Muscle of leg (tissue), 3 donors: ENCODE measurements at regions not wholly inside any gene's neighbourhood (a gene's known extent, or its start where the extent isn't known, plus 50 kb on each side); places are given as distances from the start of the nearest gene placed in this dataset.

ENCODE experiments used
- DNase-seq: peaks from one replicate; pipeline ENCODE4 v3.0.0; 2013
- H3K27ac ChIP-seq: one replicate; pipeline ENCODE4 v1.5.1; 2013; ENCODE audit warnings: mild to moderate bottlenecking, low read length, control low read depth
- H3K27me3 ChIP-seq: one replicate; pipeline ENCODE4 v1.6.1; 2013; ENCODE audit warnings: low read length; ENCODE audit not compliant: control insufficient read depth, insufficient read depth
- H3K36me3 ChIP-seq: one replicate; pipeline ENCODE4 v1.6.1; 2013; ENCODE audit warnings: low read length; ENCODE audit not compliant: control insufficient read depth, insufficient read depth
- H3K4me1 ChIP-seq: one replicate; pipeline ENCODE4 v1.6.1; 2013; ENCODE audit warnings: low read length; ENCODE audit not compliant: control insufficient read depth, insufficient read depth
- H3K4me3 ChIP-seq: one replicate; pipeline ENCODE4 v1.5.1; 2013; ENCODE audit warnings: low read length, control low read depth
- H3K9me3 ChIP-seq: replicated peaks from 2 replicates; pipeline ENCODE4 v1.6.1; 2013; ENCODE audit warnings: low read depth, low read length; ENCODE audit not compliant: control insufficient read depth
- WGBS: methylation state at CpG from one replicate; pipeline ENCODE4 v1.1.5; 2013; ENCODE audit warnings: missing lambda C conversion rate; ENCODE audit not compliant: insufficient coverage; 5-methylcytosine and 5-hydroxymethylcytosine counted together

DNA sequence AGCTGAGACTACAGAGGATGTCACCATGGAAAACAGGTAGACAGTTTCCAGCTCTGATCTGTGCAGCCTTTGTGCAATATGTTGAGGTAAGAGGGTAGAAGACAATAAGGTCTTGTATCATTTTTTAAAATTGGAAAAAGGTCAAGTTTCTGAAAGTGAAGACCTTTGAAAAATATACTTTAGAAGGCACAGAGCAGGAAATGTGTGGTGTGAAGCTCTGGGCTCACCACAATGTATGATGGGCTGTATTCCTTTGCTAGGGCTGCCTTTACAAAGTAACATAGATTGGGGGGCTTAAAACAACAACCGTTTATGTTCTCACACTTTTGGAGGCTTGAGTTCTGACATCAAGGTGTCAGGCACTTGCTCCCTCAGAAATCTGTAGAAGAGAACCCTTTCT lies 514.3 kb upstream of the JARID2 start:
- H3K27me3 ChIP-seq, result no peaks in the 10 kb centered on the region
- H3K9me3 ChIP-seq, result no peaks in the 10 kb centered on the region
- no peak overlapping the region for H3K4me3 ChIP-seq
- H3K4me1 ChIP-seq, result peaks cover 2% of the 10 kb centered on the region
- no CpG with 5 or more reads among the region's 1 CpG for WGBS
- H3K27ac ChIP-seq, result no peak overlapping the region
- H3K36me3 ChIP-seq, result no peaks in the 10 kb centered on the region
- no peak for DNase-seq

GRCh38 chr6:14732226-14732843 lies 513.5 kb upstream of the JARID2 start:
- Histone ChIP-seq H3K27ac (no peak overlapping the region), H3K9me3 (no peaks in the 10 kb centered on the region), H3K4me3 (no peak overlapping the region), H3K27me3 (no peaks in the 10 kb centered on the region), H3K4me1 (peaks cover 2% of the 10 kb centered on the region), H3K36me3 (no peaks in the 10 kb centered on the region)
- DNase-seq, result no peak
- 81% methylated on average over 2 of the region's 4 CpGs for WGBS

DNA sequence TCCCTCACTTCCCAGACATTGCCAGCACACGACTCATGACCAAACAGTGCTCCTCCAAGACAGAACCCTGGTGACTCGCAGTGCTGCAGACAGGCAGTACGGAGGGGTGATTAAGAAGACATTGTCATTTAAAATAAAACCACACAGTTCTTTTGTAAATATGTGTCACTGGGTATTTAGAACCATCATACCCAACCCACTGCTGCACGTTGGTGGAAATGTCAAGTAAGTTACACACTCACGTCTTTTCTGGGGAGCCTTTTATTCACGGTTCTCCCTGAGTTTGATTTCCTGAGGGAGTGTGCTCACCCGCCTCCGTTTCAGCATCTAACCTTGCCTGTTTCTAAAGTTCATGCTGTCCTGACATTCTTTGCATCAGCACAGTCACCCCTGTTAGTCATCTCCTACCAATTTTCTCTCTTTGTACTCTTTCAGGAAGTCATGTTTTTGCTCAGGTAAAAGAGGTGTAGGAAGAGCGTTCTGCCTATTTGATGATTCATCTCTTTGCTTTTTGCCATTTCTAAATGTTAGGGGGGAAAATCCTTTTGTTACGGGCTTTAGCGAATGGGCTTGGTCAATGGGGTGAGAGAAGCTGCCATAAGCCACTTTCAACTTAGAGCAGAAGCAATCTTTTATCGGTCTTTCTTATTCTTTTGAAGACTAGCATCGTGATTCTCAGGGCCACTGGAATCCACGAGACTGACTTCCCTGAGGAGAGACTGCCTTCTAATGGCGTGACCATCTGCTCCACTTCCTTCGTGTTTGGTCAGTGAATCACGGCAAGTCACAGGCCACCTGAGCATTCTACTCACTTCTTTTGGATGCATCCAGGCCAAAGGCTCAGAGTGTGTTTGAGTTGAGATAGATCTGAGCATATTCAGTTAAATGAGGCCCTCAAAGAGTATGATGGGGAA lies 512.8 kb upstream of the JARID2 start:
- Histone ChIP-seq H3K9me3 (no peaks in the 10 kb centered on the region), H3K4me3 (no peak overlapping the region), H3K4me1 (peaks cover 2% of the 10 kb centered on the region), H3K27me3 (no peaks in the 10 kb centered on the region), H3K27ac (no peak overlapping the region), H3K36me3 (no peaks in the 10 kb centered on the region)
- WGBS, result 81% methylated on average over 7 of the region's 17 CpGs
- DNase-seq, result no peak

GRCh38 chr6:14734052-14734415 lies 511.8 kb upstream of the JARID2 start:
- Histone ChIP-seq H3K9me3 (no peaks in the 10 kb centered on the region), H3K36me3 (no peaks in the 10 kb centered on the region), H3K4me1 (peaks cover 2% of the 10 kb centered on the region), H3K27ac (no peak overlapping the region), H3K27me3 (no peaks in the 10 kb centered on the region), H3K4me3 (no peak overlapping the region)
- no peak for DNase-seq
- 71% methylated on average over 1 of the region's 2 CpGs for WGBS

- Histone ChIP-seq H3K4me1 (no peaks in the 10 kb centered on the region), H3K27ac (no peak overlapping the region)
- peak; percentile 72 for DNase-seq
Observed at GRCh38 chr6:14734416-14735340, 511.2 kb upstream of the JARID2 start.

DNA sequence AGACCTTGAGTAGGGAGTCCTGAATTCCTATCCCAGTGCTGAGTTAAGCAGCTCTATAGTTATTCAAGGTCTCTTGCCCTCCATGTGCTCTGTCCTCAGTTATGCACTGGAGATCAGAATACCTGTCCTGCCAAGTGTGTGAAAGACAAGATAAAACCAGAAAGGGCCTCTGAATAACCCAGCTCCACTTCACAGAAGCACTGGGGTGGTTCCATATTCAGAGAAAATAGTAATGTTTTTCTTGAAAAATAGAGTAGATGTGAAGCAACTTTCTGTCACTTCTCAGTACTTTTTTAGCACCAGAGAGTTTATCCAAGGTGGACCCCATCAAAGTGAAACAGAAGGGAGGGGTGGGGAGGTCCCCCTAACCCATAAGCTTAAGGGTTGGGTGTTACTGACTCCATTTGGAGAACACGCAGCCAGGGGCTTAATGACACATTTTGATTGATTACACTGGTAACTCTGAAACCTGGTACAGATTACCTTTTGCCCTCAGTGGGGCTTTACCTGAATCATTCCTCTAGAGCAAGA lies 509.8 kb upstream of the JARID2 start:
- no peak overlapping the region for H3K27ac ChIP-seq
- no peak for DNase-seq
- H3K4me3 ChIP-seq, result no peak overlapping the region
- no CpG with 5 or more reads among the region's 1 CpG for WGBS
- no peaks in the 10 kb centered on the region for H3K27me3 ChIP-seq
- no peaks in the 10 kb centered on the region for H3K9me3 ChIP-seq
- no peaks in the 10 kb centered on the region for H3K36me3 ChIP-seq
- no peaks in the 10 kb centered on the region for H3K4me1 ChIP-seq

More at GRCh38 chr6:14734416-14735340, 511.2 kb upstream of the JARID2 start:
- WGBS, result no CpG with 5 or more reads among the region's 5 CpGs
- Histone ChIP-seq H3K9me3 (no peaks in the 10 kb centered on the region), H3K4me3 (no peak overlapping the region), H3K36me3 (no peaks in the 10 kb centered on the region), H3K27me3 (no peaks in the 10 kb centered on the region)

DNA sequence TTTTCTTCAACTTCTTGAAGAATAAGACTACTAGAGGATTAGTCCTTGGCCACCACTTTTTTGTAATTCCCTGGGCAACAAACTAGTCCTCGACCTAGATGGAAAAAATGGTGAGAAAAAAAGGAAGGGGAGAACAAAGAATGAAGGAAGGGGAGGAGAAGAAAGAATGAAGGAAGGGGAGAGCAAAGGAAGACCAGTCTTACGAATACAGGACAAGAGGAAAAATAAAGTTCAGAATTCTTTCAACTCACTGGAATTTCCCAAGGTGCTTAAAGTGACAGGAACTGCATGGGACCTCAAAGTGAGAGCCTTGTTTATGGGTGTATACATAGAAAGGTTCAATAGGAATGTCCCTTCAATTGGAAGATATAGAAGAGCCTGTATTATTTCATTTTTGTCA lies 509.3 kb upstream of the JARID2 start:
- no peak for DNase-seq
- H3K36me3 ChIP-seq, result no peaks in the 10 kb centered on the region
- no peak overlapping the region for H3K4me3 ChIP-seq
- H3K9me3 ChIP-seq, result no peaks in the 10 kb centered on the region
- H3K4me1 ChIP-seq, result no peaks in the 10 kb centered on the region
- H3K27ac ChIP-seq, result no peak overlapping the region
- no peaks in the 10 kb centered on the region for H3K27me3 ChIP-seq
- WGBS, result no CpG with 5 or more reads among the region's 2 CpGs

GRCh38 chr6:14738497-14738896 lies 507.4 kb upstream of the JARID2 start:
- no peak overlapping the region for H3K4me3 ChIP-seq
- no peaks in the 10 kb centered on the region for H3K9me3 ChIP-seq
- no peak for DNase-seq
- no peak overlapping the region for H3K27ac ChIP-seq
- no peaks in the 10 kb centered on the region for H3K4me1 ChIP-seq
- no CpG with 5 or more reads among the region's 2 CpGs for WGBS
- H3K27me3 ChIP-seq, result no peaks in the 10 kb centered on the region
- no peaks in the 10 kb centered on the region for H3K36me3 ChIP-seq

- H3K27me3 ChIP-seq, result no peaks in the 10 kb centered on the region
- no peaks in the 10 kb centered on the region for H3K36me3 ChIP-seq
- H3K4me3 ChIP-seq, result no peak overlapping the region
- H3K27ac ChIP-seq, result no peak overlapping the region
- no peaks in the 10 kb centered on the region for H3K9me3 ChIP-seq
- peak; percentile 42 for DNase-seq
- H3K4me1 ChIP-seq, result no peaks in the 10 kb centered on the region
- no CpG with 5 or more reads among the region's 5 CpGs for WGBS
Observed at GRCh38 chr6:14738933-14739332, 506.9 kb upstream of the JARID2 start.

DNA sequence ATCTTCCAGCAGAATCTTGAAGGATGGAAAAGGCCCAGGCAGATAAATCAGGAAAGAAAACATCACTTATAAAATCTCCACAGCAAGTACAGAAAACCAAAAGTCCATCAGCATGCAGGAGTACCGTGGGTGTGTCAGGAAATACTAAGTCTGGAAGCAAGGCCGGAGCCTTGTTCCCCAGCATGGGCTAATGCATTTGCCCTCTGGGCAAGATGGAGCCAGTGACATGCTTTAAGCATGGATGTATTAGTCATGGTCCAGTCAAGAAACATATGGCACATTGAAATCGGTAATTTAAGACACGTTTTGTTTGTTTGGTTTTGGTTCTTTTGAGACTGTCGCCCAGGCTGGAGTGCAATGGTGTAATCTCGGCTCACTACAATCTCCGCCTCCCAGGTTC lies 506.0 kb upstream of the JARID2 start:
- Histone ChIP-seq H3K36me3 (no peaks in the 10 kb centered on the region), H3K27me3 (no peaks in the 10 kb centered on the region), H3K27ac (no peak overlapping the region), H3K4me3 (no peak overlapping the region), H3K4me1 (no peaks in the 10 kb centered on the region), H3K9me3 (no peaks in the 10 kb centered on the region)
- no peak for DNase-seq
- 100% methylated on average over 2 of the region's 7 CpGs for WGBS
